ENCODE measurements at regions not wholly inside any gene's neighbourhood (a gene's known extent, or its start where the extent isn't known, plus 50 kb on each side); places are given as distances from the start of the nearest gene placed in this dataset.

GRCh38 chr21:22670148-22670547 is 1671.9 kb downstream of the NCAM2 start (continued):
- TF ChIP-seq BCLAF1 (IDR thresholded peaks at IDR 0.05) (no peak), DPF2 (IDR thresholded peaks at IDR 0.05) (no peak), ZNF592 (IDR thresholded peaks at IDR 0.05) (no peak), ZNF207 (IDR thresholded peaks at IDR 0.05; ENCODE audit: borderline replicate concordance) (no peak), POU2F2 (IDR thresholded peaks at IDR 0.05; ENCODE audit: borderline replicate concordance, low read depth, low read length) (no peak), TCF12 (IDR thresholded peaks at IDR 0.05; ENCODE audit: low read depth, low read length) (no peak), ATF7 (IDR thresholded peaks at IDR 0.05; ENCODE audit: low read depth) (no peak)
- TF ChIP-seq, protein P1, sequence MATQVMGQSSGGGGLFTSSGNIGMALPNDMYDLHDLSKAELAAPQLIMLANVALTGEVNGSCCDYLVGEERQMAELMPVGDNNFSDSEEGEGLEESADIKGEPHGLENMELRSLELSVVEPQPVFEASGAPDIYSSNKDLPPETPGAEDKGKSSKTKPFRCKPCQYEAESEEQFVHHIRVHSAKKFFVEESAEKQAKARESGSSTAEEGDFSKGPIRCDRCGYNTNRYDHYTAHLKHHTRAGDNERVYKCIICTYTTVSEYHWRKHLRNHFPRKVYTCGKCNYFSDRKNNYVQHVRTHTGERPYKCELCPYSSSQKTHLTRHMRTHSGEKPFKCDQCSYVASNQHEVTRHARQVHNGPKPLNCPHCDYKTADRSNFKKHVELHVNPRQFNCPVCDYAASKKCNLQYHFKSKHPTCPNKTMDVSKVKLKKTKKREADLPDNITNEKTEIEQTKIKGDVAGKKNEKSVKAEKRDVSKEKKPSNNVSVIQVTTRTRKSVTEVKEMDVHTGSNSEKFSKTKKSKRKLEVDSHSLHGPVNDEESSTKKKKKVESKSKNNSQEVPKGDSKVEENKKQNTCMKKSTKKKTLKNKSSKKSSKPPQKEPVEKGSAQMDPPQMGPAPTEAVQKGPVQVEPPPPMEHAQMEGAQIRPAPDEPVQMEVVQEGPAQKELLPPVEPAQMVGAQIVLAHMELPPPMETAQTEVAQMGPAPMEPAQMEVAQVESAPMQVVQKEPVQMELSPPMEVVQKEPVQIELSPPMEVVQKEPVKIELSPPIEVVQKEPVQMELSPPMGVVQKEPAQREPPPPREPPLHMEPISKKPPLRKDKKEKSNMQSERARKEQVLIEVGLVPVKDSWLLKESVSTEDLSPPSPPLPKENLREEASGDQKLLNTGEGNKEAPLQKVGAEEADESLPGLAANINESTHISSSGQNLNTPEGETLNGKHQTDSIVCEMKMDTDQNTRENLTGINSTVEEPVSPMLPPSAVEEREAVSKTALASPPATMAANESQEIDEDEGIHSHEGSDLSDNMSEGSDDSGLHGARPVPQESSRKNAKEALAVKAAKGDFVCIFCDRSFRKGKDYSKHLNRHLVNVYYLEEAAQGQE (IDR thresholded peaks at IDR 0.05; ENCODE audit: low read depth, low read length), result no peak
